ENCODE measurements at regions not wholly inside any gene's neighbourhood (a gene's known extent, or its start where the extent isn't known, plus 50 kb on each side); places are given as distances from the start of the nearest gene placed in this dataset.

GRCh38 chr13:42707586-42707985 is 73.8 kb upstream of the FAM216B start (continued):
- TF ChIP-seq AFF4 (CRISPR knock-in tag; IDR thresholded peaks at IDR 0.05; ENCODE audit: borderline replicate concordance) (no peak), ZNF281 (CRISPR knock-in tag; IDR thresholded peaks at IDR 0.05) (no peak)

- ATAC-seq (no peak), DNase-seq (ENCODE audit: low spot score) (no peak)
- Mint-ChIP-seq H3K36me3 (no peaks in the 10 kb centered on the region), H3K27me3 (ENCODE audit: low read depth) (no peaks in the 10 kb centered on the region), H3K4me1 (no peaks in the 10 kb centered on the region), H3K27ac (no peak overlapping the region), H3K4me3 (no peak overlapping the region), H3K9me3 (peaks cover 7% of the 10 kb centered on the region)
- POLR2A ChIA-PET: interaction anchor here (0.7 kb wide), 1 partner anchor 20 kb away, joined by 3 read pairs; no protein-coding TSS in a partner anchor
- CTCF ChIA-PET: no interaction called here
- no peak for TF ChIP-seq ELF4 (CRISPR knock-in tag; IDR thresholded peaks at IDR 0.05; ENCODE audit: low read depth)
- no peak for TF ChIP-seq ZNF396 (CRISPR knock-in tag; IDR thresholded peaks at IDR 0.05; ENCODE audit: borderline replicate concordance)
- no peak for TF ChIP-seq ZNF281 (CRISPR knock-in tag; IDR thresholded peaks at IDR 0.05)
- TF ChIP-seq ATF2 (CRISPR knock-in tag; IDR thresholded peaks at IDR 0.05; ENCODE audit: borderline replicate concordance, low read depth): no peak
- no peak for TF ChIP-seq E2F5 (CRISPR knock-in tag; IDR thresholded peaks at IDR 0.05)
- no peak for TF ChIP-seq CREB1 (CRISPR knock-in tag; IDR thresholded peaks at IDR 0.05)
- TF ChIP-seq SMAD3 (CRISPR knock-in tag; IDR thresholded peaks at IDR 0.05; ENCODE audit: borderline replicate concordance): no peak
- TF ChIP-seq ZNF512 (CRISPR knock-in tag; IDR thresholded peaks at IDR 0.05; ENCODE audit: borderline replicate concordance): no peak
- TF ChIP-seq AR (CRISPR knock-in tag; IDR thresholded peaks at IDR 0.05): no peak
- TF ChIP-seq ZMAT4 (CRISPR knock-in tag; IDR thresholded peaks at IDR 0.05): no peak
- no peak for TF ChIP-seq JAZF1 (CRISPR knock-in tag; IDR thresholded peaks at IDR 0.05)
- TF ChIP-seq ZNF232 (CRISPR knock-in tag; IDR thresholded peaks at IDR 0.05): no peak
- TF ChIP-seq TEAD1 (CRISPR knock-in tag; IDR thresholded peaks at IDR 0.05): no peak
- TF ChIP-seq ZNF423 (CRISPR knock-in tag; IDR thresholded peaks at IDR 0.05): no peak
- TF ChIP-seq ZNF219 (CRISPR knock-in tag; IDR thresholded peaks at IDR 0.05; ENCODE audit: borderline replicate concordance): no peak
- TF ChIP-seq KAT7 (CRISPR knock-in tag; IDR thresholded peaks at IDR 0.05; ENCODE audit: borderline replicate concordance): no peak
Observed at GRCh38 chr13:42708391-42708790, 73.0 kb upstream of the FAM216B start.

All from WTC11 (cell line).